Thyroid gland (tissue), 4 donors: ENCODE measurements at regions not wholly inside any gene's neighbourhood (a gene's known extent, or its start where the extent isn't known, plus 50 kb on each side); places are given as distances from the start of the nearest gene placed in this dataset.

Experiments used
- CTCF ChIP-seq, 6 experiments: fragments of 200-600 bp in 3 of 6; fragments of 450-650 bp in 3 of 6; sonication (generic) in 3 of 6; IDR thresholded peaks; one replicate each; pipeline ENCODE4 v1.5.1; 2016 to 2019; ENCODE audit warnings: antibody characterized with exemption in 6 of 6, mild to moderate bottlenecking in 2 of 6, inconsistent platforms in 1 of 6, moderate library complexity in 1 of 6
- POLR2A ChIP-seq, 2 donors: fragments of 450-650 bp; IDR thresholded peaks; one replicate each; pipeline ENCODE4 v1.6.1; 2017; ENCODE audit warnings: antibody characterized with exemption in 2 of 2, mild to moderate bottlenecking in 2 of 2, moderate library complexity in 1 of 2

GRCh38 chr7:26480156-26480555 lies 188.5 kb downstream of the SNX10 start:
- TF ChIP-seq CTCF (IDR thresholded peaks at IDR 0.05) (no peak), POLR2A (IDR thresholded peaks at IDR 0.05) (no peak)
